Fibroblast of lung (primary cell): ENCODE measurements at regions not wholly inside any gene's neighbourhood (a gene's known extent, or its start where the extent isn't known, plus 50 kb on each side); places are given as distances from the start of the nearest gene placed in this dataset.
"Not testable (repeated sequence)": the region's sequence is repeated elsewhere in the genome, so short reads cannot be mapped to it uniquely, and the experiment has no call there.

ENCODE experiments used
- EZH2 ChIP-seq: IDR thresholded peaks from 2 replicates; pipeline ENCODE4 v1.5.1; 2012; ENCODE audit warnings: low read length, control low read depth, mild to moderate bottlenecking; ENCODE audit errors: missing control alignments
- TF ChIP-seq, protein P1 (sequence below), 2 donors: IDR thresholded peaks in 1 of 2; conservative IDR thresholded peaks in 1 of 2; 1 replicate in 1 of 2; 2 replicates in 1 of 2; pipeline ENCODE4 v1.5.1; 2011 to 2012; ENCODE audit warnings: low read length in 2 of 2, control low read depth in 1 of 2, inconsistent platforms in 1 of 2, low read depth in 1 of 2, mild to moderate bottlenecking in 1 of 2

DNA sequence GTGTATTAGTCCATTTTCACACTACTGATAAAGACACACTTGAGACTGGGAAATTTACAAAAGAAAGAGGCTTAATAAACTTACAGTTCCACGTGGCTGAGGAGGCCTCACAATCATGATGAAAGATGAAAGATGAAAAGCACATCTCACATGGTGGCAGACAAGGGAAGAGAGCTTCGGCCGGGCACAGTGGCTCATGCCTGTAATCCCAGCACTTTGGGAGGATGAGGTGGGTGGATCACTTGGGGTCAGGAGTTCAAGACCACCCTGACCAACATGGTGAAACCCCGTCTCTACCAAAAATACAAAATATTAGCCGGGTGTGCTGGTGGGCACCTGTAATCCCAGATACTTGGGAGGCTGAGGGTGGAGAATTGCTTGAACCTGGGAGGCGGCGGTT, 682.7 kb downstream of the PTPRU start:
- TF ChIP-seq, protein P1, sequence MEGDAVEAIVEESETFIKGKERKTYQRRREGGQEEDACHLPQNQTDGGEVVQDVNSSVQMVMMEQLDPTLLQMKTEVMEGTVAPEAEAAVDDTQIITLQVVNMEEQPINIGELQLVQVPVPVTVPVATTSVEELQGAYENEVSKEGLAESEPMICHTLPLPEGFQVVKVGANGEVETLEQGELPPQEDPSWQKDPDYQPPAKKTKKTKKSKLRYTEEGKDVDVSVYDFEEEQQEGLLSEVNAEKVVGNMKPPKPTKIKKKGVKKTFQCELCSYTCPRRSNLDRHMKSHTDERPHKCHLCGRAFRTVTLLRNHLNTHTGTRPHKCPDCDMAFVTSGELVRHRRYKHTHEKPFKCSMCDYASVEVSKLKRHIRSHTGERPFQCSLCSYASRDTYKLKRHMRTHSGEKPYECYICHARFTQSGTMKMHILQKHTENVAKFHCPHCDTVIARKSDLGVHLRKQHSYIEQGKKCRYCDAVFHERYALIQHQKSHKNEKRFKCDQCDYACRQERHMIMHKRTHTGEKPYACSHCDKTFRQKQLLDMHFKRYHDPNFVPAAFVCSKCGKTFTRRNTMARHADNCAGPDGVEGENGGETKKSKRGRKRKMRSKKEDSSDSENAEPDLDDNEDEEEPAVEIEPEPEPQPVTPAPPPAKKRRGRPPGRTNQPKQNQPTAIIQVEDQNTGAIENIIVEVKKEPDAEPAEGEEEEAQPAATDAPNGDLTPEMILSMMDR (conservative IDR thresholded peaks at IDR 0.05 in 1 of 2, IDR thresholded peaks at IDR 0.05 in 1 of 2; ENCODE audit: low read depth in 1 of 2, low read length in 2 of 2): not testable (repeated sequence)
- TF ChIP-seq EZH2: not testable (repeated sequence)
